RWPE2 (cell line): ENCODE measurements at regions not wholly inside any gene's neighbourhood (a gene's known extent, or its start where the extent isn't known, plus 50 kb on each side); places are given as distances from the start of the nearest gene placed in this dataset.
A peak's percentile ranks its signal among the peaks of the same experiment; 100 is the strongest.

Experiments used
- ATAC-seq: fragments of 200-7000 bp; cut with Tn5 transposase; 3 replicates; pipeline ENCODE4 v1.9.1; 2021; ENCODE audit warnings: low read depth
- DNase-seq: peaks from one replicate; pipeline ENCODE4 v3.0.0-alpha.2; 2020; ENCODE audit warnings: low spot score
- H3K27ac ChIP-seq: fragments of 450-650 bp; 2 replicates; pipeline ENCODE4 v1.5.1; 2017; ENCODE audit warnings: mild to moderate bottlenecking; ENCODE audit not compliant: poor library complexity, severe bottlenecking
- H3K27me3 ChIP-seq: fragments of 250-450 bp; sonication (Bioruptor Pico); 2 replicates; pipeline ENCODE4 v1.5.1; 2021; ENCODE audit warnings: mild to moderate bottlenecking, moderate library complexity; ENCODE audit not compliant: insufficient read depth, poor library complexity, severe bottlenecking
- H3K36me3 ChIP-seq: fragments of 250-450 bp; sonication (Bioruptor Pico); 2 replicates; pipeline ENCODE4 v1.5.1; 2020; ENCODE audit warnings: low read depth, mild to moderate bottlenecking, moderate library complexity
- H3K4me1 ChIP-seq: fragments of 250-450 bp; sonication (Bioruptor Pico); 2 replicates; pipeline ENCODE4 v1.5.1; 2021; ENCODE audit warnings: mild to moderate bottlenecking, moderate library complexity; ENCODE audit not compliant: insufficient read depth, poor library complexity, severe bottlenecking
- H3K4me3 ChIP-seq: fragments of 250-450 bp; sonication (Bioruptor Pico); 2 replicates; pipeline ENCODE4 v1.5.1; 2021; ENCODE audit warnings: mild to moderate bottlenecking, moderate library complexity; ENCODE audit not compliant: severe bottlenecking
- H3K9me3 ChIP-seq: fragments of 250-450 bp; sonication (Bioruptor Pico); 2 replicates; pipeline ENCODE4 v1.5.1; 2021; ENCODE audit warnings: mild to moderate bottlenecking, moderate library complexity; ENCODE audit not compliant: severe bottlenecking
- CTCF ChIP-seq: fragments of 450-650 bp; IDR thresholded peaks from one replicate; pipeline ENCODE4 v1.5.1; 2017; ENCODE audit warnings: mild to moderate bottlenecking, moderate library complexity; ENCODE audit not compliant: poor library complexity, severe bottlenecking

DNA sequence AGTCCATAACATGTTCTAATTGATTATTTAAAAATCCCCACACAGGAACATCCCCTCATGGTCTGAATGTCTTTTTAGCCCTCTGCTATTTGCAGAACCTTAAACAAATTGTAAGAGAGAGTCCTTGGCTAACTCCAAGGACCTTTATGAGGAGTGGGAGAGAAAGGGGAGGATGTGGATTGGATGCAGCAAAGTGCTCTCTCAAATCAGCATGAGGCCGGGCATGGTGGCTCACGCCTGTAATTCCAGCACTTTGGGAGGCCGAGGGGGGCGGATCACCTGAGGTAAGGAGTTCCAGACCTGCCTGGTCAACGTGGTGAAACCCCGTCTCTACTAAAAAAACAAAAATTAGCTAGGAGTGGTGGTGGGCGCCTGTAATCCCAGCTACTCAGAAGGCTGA, 154.8 kb downstream of the TGFB2 start:
- DNase-seq (no peak), ATAC-seq (no peak)
- peak overlapping the region; percentile 75 for H3K27ac ChIP-seq
- no peak for TF ChIP-seq CTCF
- peaks cover 32% of the 10 kb centered on the region for H3K4me1 ChIP-seq
- no peaks in the 10 kb centered on the region for H3K27me3 ChIP-seq
- no peaks in the 10 kb centered on the region for H3K36me3 ChIP-seq
- no peak overlapping the region for H3K4me3 ChIP-seq
- H3K9me3 ChIP-seq, result no peaks in the 10 kb centered on the region

GRCh38 chr1:218501161-218501560, 156.0 kb downstream of the TGFB2 start:
- H3K4me3 ChIP-seq, result no peak overlapping the region
- no peaks in the 10 kb centered on the region for H3K36me3 ChIP-seq
- no peak for TF ChIP-seq CTCF
- H3K9me3 ChIP-seq, result no peaks in the 10 kb centered on the region
- H3K27me3 ChIP-seq, result no peaks in the 10 kb centered on the region
- ATAC-seq (no peak), DNase-seq (no peak)
- no peak overlapping the region for H3K27ac ChIP-seq
- peaks cover 29% of the 10 kb centered on the region for H3K4me1 ChIP-seq

- H3K9me3 ChIP-seq, result no peaks in the 10 kb centered on the region
- no peak for DNase-seq
- no peaks in the 10 kb centered on the region for H3K36me3 ChIP-seq
- no peak overlapping the region for H3K4me3 ChIP-seq
- peaks cover 19% of the 10 kb centered on the region for H3K4me1 ChIP-seq
- no peak overlapping the region for H3K27ac ChIP-seq
- TF ChIP-seq CTCF, result no peak
- H3K27me3 ChIP-seq, result no peaks in the 10 kb centered on the region
- no peak for ATAC-seq
Measured at GRCh38 chr1:218502383-218502782, 157.2 kb downstream of the TGFB2 start.

DNA sequence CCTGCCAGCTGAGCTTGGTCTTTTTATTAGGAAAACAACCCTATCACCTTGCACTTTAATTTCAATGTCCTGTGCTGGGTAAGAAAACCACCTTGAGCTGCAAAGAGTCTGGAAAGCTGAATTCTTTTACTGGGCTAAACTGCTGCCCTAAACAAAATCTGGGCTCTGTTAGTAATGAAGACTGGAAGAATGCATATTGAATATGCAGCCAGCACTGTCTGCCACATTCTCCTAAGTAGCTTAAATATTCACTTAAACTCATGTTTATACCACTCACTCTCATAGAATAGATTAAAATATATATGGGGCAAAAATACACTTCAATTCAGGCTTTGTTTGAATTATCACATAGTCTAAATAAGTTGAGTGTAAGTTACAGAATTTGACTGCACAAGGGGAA, 158.0 kb downstream of the TGFB2 start:
- no peaks in the 10 kb centered on the region for H3K36me3 ChIP-seq
- DNase-seq (no peak), ATAC-seq (no peak)
- H3K27ac ChIP-seq, result no peak overlapping the region
- peaks cover 14% of the 10 kb centered on the region for H3K4me1 ChIP-seq
- no peaks in the 10 kb centered on the region for H3K9me3 ChIP-seq
- no peak for TF ChIP-seq CTCF
- no peak overlapping the region for H3K4me3 ChIP-seq
- no peaks in the 10 kb centered on the region for H3K27me3 ChIP-seq

DNA sequence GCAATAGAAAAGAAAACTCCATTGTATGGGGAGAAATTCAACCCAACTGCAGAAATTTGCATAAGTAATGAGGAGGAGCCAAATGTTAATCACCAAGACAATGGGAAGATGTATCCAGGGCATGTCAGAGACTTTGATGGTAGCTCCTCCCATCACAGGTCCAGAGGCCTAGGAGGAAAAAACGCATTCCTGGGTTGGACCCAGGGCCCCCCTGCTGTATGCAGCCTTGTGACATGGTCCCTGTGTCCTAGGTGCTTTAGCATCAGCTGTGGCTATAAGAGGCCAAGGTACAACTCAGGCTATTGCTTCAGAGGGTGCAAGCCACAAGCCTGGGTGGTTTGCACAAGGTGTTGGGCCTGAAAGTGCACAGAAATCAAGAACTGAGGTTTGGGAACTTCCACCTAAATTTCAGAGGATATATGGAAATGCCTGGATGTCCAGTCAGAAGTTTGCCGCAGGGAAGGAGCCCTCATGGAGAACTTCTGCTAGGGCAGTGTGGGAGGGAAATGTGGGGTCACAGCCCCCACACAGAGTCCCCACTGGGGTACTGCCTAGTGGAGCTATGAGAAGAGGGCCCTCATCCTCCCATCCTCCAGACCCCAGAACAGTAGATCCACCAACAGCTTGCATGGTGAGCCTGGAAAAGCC, 162.3 kb downstream of the TGFB2 start:
- no peak for TF ChIP-seq CTCF
- ATAC-seq (no peak), DNase-seq (no peak)
- Histone ChIP-seq H3K36me3 (no peaks in the 10 kb centered on the region), H3K4me1 (no peaks in the 10 kb centered on the region), H3K27ac (no peak overlapping the region), H3K4me3 (no peak overlapping the region), H3K9me3 (no peaks in the 10 kb centered on the region), H3K27me3 (no peaks in the 10 kb centered on the region)
